ENCODE measurements at regions not wholly inside any gene's neighbourhood (a gene's known extent, or its start where the extent isn't known, plus 50 kb on each side); places are given as distances from the start of the nearest gene placed in this dataset.

DNA sequence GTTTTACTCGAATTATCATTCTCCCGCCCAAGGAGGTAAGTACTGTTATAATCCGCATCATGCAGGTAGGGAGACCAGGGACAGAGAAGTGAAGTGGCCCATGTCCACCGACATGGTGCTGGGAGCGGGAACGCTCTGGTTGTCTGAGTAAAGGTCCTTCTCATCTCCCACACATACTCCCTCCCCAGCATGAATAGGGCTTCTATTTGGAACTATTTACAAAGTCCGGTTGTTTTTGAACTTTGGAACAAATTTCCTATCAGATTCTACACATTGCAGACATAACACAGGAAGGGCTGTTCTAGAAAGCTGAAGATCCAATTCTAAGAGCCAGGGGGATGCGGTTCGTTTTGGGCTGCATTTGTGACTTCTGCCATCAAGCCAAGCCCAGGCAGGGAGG lies 94.8 kb upstream of the TLE3 start:
- Histone ChIP-seq H2AFZ (ENCODE audit: low read length) (no peak overlapping the region), H2BK15ac (ENCODE audit: low read length) (no peak overlapping the region), H2BK120ac (replicated peaks; ENCODE audit: low read depth, low read length) (no peak overlapping the region), H3K18ac (ENCODE audit: extremely low read depth, low read length) (no peak overlapping the region), H3K79me2 (ENCODE audit: control insufficient read depth in 1 of 2, insufficient read depth in 2 of 2, low read length in 2 of 2) (no peaks in the 10 kb centered on the region), H2BK5ac (ENCODE audit: low read depth, low read length) (no peak overlapping the region), H3K27me3 (replicated peaks in 1 of 4; ENCODE audit: control insufficient read depth in 3 of 4, extremely low read depth in 1 of 4, insufficient read depth in 3 of 4, low read length in 3 of 4) (no peaks in the 10 kb centered on the region), H4K5ac (ENCODE audit: insufficient read length, low read depth, low read length) (no peak overlapping the region), H4K8ac (ENCODE audit: extremely low read depth, insufficient read depth, low read length) (no peak overlapping the region), H4K20me1 (replicated peaks in 1 of 2; ENCODE audit: control insufficient read depth in 1 of 2, insufficient read depth in 2 of 2, low read length in 2 of 2) (no peaks in the 10 kb centered on the region), H3K4me1 (replicated peaks in 1 of 4; ENCODE audit: control insufficient read depth in 3 of 4, insufficient read depth in 4 of 4, low read length in 3 of 4) (peaks cover 8 to 18% (median 15%) of the 10 kb centered on the region in 4 experiments), H3K56ac (replicated peaks; ENCODE audit: insufficient read length, low read depth, low read length) (no peak overlapping the region), H2BK12ac (ENCODE audit: low read depth, low read length) (no peak overlapping the region), H3K23ac (ENCODE audit: insufficient read length) (no peak overlapping the region), H3K14ac (ENCODE audit: insufficient read length) (no peak overlapping the region), H3K23me2 (ENCODE audit: low read depth, low read length) (no peaks in the 10 kb centered on the region), H3K79me1 (ENCODE audit: low read depth, low read length) (no peaks in the 10 kb centered on the region), H2AK5ac (ENCODE audit: low read depth, low read length) (no peak overlapping the region), H3K9ac (replicated peaks in 1 of 4; ENCODE audit: extremely low read depth in 1 of 4, low read depth in 3 of 4, low read length in 3 of 4) (no peak overlapping the region), H3K36me3 (ENCODE audit: control insufficient read depth in 2 of 4, insufficient read depth in 4 of 4, low read length in 3 of 4) (no peaks in the 10 kb centered on the region), H3K9me3 (ENCODE audit: insufficient read depth in 2 of 2, low read depth in 1 of 2, low read length in 1 of 2) (no peaks in the 10 kb centered on the region; a peak in 1 of 4 replicates), H3K4me2 (ENCODE audit: insufficient read depth in 1 of 2, low read depth in 2 of 2, low read length in 2 of 2) (no peak overlapping the region), H3K4ac (replicated peaks; ENCODE audit: insufficient read length, low read depth, low read length) (no peak overlapping the region), H3K4me3 (ENCODE audit: extremely low read depth in 1 of 4, insufficient read depth in 2 of 4, low read depth in 3 of 4, low read length in 4 of 4) (no peak overlapping the region), H2BK20ac (ENCODE audit: low read length) (no peak overlapping the region), H3K27ac (ENCODE audit: low read depth, low read length) (no peak overlapping the region), H4K91ac (replicated peaks; ENCODE audit: insufficient read length, low read length) (no peak overlapping the region)
- ChIA-PET POLR2A (ENCODE audit: partially characterized antibody) (interaction anchor here (1.6 kb wide), 1 partner anchor 10 kb away, joined by 4 read pairs; no protein-coding TSS in a partner anchor), CTCF (ENCODE audit: partially characterized antibody) (interaction anchor here (0.5 to 1.5 kb wide), 3 partner anchors 65 to 196 kb away, joined by 3 to 4 read pairs (median 3); no protein-coding TSS in a partner anchor)
- no peak for FAIRE-seq
- DNase-seq (ENCODE audit: low read depth in 1 of 2, low spot score in 2 of 2), result no peak
- WGBS, 2 experiments (ENCODE audit: extremely low coverage in 1 of 2, insufficient coverage in 1 of 2, insufficient read length in 1 of 2, insufficient replicate concordance in 2 of 2, low coverage in 1 of 2, low lambda C conversion rate in 2 of 2, missing lambda C conversion rate in 1 of 2), result 94% methylated on average over 9 of the region's 9 CpGs; no CpG with 5 or more reads in 1 of the 2 experiments

All from H1 (cell line).